ENCODE measurements at regions not wholly inside any gene's neighbourhood (a gene's known extent, or its start where the extent isn't known, plus 50 kb on each side); places are given as distances from the start of the nearest gene placed in this dataset.

GRCh38 chr2:156935616-156936015 lies 321.9 kb upstream of the GALNT5 start:
- no peaks in the 10 kb centered on the region for H4K20me1 ChIP-seq (ENCODE audit: control insufficient read depth, extremely low read depth, insufficient read depth, low read length)
- H2AFZ ChIP-seq (ENCODE audit: low read length) = no peak overlapping the region
- no peak overlapping the region for H3K9ac ChIP-seq (ENCODE audit: insufficient read depth, low read length)
- H3K4me3 ChIP-seq (replicated peaks in 1 of 4; ENCODE audit: control extremely low read depth in 1 of 4, insufficient read depth in 1 of 4, low read depth in 3 of 4, low read length in 4 of 4) = no peak overlapping the region
- no peak overlapping the region for H3K27ac ChIP-seq (ENCODE audit: insufficient read depth, low read length)
- H3K79me2 ChIP-seq (ENCODE audit: control insufficient read depth, insufficient read depth, low read length) = no peaks in the 10 kb centered on the region
- H3K27me3 ChIP-seq (ENCODE audit: control insufficient read depth, insufficient read depth, low read length) = no peaks in the 10 kb centered on the region
- H3K4me1 ChIP-seq (ENCODE audit: control insufficient read depth, extremely low read depth, insufficient read depth, low read length) = no peaks in the 10 kb centered on the region
- no peaks in the 10 kb centered on the region for H3K9me3 ChIP-seq (ENCODE audit: control insufficient read depth, insufficient read depth, low read depth, low read length)
- no peaks in the 10 kb centered on the region for H3K36me3 ChIP-seq (ENCODE audit: control insufficient read depth, insufficient read depth, low read length)
- peak in 1 of 2 donors; percentile 71 for DNase-seq (ENCODE audit: low read depth in 2 of 2)
- TF ChIP-seq EZH2 (IDR thresholded peaks at IDR 0.05; ENCODE audit: low read length, missing control alignments) = no peak
- no peak for TF ChIP-seq CTCF (conservative IDR thresholded peaks at IDR 0.05 in 1 of 2, IDR thresholded peaks at IDR 0.05 in 1 of 2; ENCODE audit: low read depth in 1 of 2, low read length in 2 of 2)
- no peak overlapping the region for H3K4me2 ChIP-seq (ENCODE audit: extremely low read depth, insufficient read depth, low read length)

GRCh38 chr2:156937430-156937829 lies 320.1 kb upstream of the GALNT5 start:
- Histone ChIP-seq H4K20me1 (ENCODE audit: control insufficient read depth, extremely low read depth, insufficient read depth, low read length) (no peaks in the 10 kb centered on the region), H3K4me1 (ENCODE audit: control insufficient read depth, extremely low read depth, insufficient read depth, low read length) (no peaks in the 10 kb centered on the region), H3K9ac (ENCODE audit: insufficient read depth, low read length) (no peak overlapping the region), H3K4me3 (replicated peaks in 1 of 4; ENCODE audit: control extremely low read depth in 1 of 4, insufficient read depth in 1 of 4, low read depth in 3 of 4, low read length in 4 of 4) (no peak overlapping the region), H3K9me3 (ENCODE audit: control insufficient read depth, insufficient read depth, low read depth, low read length) (no peaks in the 10 kb centered on the region), H3K36me3 (ENCODE audit: control insufficient read depth, insufficient read depth, low read length) (no peaks in the 10 kb centered on the region), H3K4me2 (ENCODE audit: extremely low read depth, insufficient read depth, low read length) (no peak overlapping the region), H3K27me3 (ENCODE audit: control insufficient read depth, insufficient read depth, low read length) (no peaks in the 10 kb centered on the region), H2AFZ (ENCODE audit: low read length) (no peak overlapping the region), H3K27ac (ENCODE audit: insufficient read depth, low read length) (no peak overlapping the region), H3K79me2 (ENCODE audit: control insufficient read depth, insufficient read depth, low read length) (no peaks in the 10 kb centered on the region)
- no peak for DNase-seq (ENCODE audit: low read depth in 2 of 2)
- no peak for TF ChIP-seq EZH2 (IDR thresholded peaks at IDR 0.05; ENCODE audit: low read length, missing control alignments)
- no peak for TF ChIP-seq CTCF (conservative IDR thresholded peaks at IDR 0.05 in 1 of 2, IDR thresholded peaks at IDR 0.05 in 1 of 2; ENCODE audit: low read depth in 1 of 2, low read length in 2 of 2)

- no peak overlapping the region for H3K27ac ChIP-seq (ENCODE audit: insufficient read depth, low read length)
- DNase-seq (ENCODE audit: low read depth in 2 of 2) = peak in 1 of 2 donors; percentile 4
These were observed 312.6 kb upstream of the GALNT5 start for GRCh38 chr2:156944871-156945270.

More at GRCh38 chr2:156944871-156945270, 312.6 kb upstream of the GALNT5 start:
- no peaks in the 10 kb centered on the region for H3K9me3 ChIP-seq (ENCODE audit: control insufficient read depth, insufficient read depth, low read depth, low read length)
- no peaks in the 10 kb centered on the region for H3K27me3 ChIP-seq (ENCODE audit: control insufficient read depth, insufficient read depth, low read length)
- no peak overlapping the region for H3K4me3 ChIP-seq (replicated peaks in 1 of 4; ENCODE audit: control extremely low read depth in 1 of 4, insufficient read depth in 1 of 4, low read depth in 3 of 4, low read length in 4 of 4)
- no peaks in the 10 kb centered on the region for H3K4me1 ChIP-seq (ENCODE audit: control insufficient read depth, extremely low read depth, insufficient read depth, low read length)
- no peaks in the 10 kb centered on the region for H3K36me3 ChIP-seq (ENCODE audit: control insufficient read depth, insufficient read depth, low read length)
- H2AFZ ChIP-seq (ENCODE audit: low read length) = no peak overlapping the region
- no peak overlapping the region for H3K9ac ChIP-seq (ENCODE audit: insufficient read depth, low read length)
- H3K79me2 ChIP-seq (ENCODE audit: control insufficient read depth, insufficient read depth, low read length) = no peaks in the 10 kb centered on the region
- no peaks in the 10 kb centered on the region for H4K20me1 ChIP-seq (ENCODE audit: control insufficient read depth, extremely low read depth, insufficient read depth, low read length)
- TF ChIP-seq EZH2 (IDR thresholded peaks at IDR 0.05; ENCODE audit: low read length, missing control alignments) (no peak), CTCF (conservative IDR thresholded peaks at IDR 0.05 in 1 of 2, IDR thresholded peaks at IDR 0.05 in 1 of 2; ENCODE audit: low read depth in 1 of 2, low read length in 2 of 2) (no peak)
- H3K4me2 ChIP-seq (ENCODE audit: extremely low read depth, insufficient read depth, low read length) = no peak overlapping the region

All from fibroblast of lung (primary cell).